ENCODE measurements at regions not wholly inside any gene's neighbourhood (a gene's known extent, or its start where the extent isn't known, plus 50 kb on each side); places are given as distances from the start of the nearest gene placed in this dataset.

GRCh38 chrX:39452401-39452800 is 645.4 kb downstream of the BCOR start:
- DNase-seq: no peak

- peak; percentile 74 for DNase-seq
Observed at GRCh38 chrX:39453889-39454621, 643.7 kb downstream of the BCOR start.

- peak; percentile 35 for DNase-seq
Observed at GRCh38 chrX:39456894-39457604, 640.7 kb downstream of the BCOR start.

GRCh38 chrX:39458779-39459178 is 639.0 kb downstream of the BCOR start:
- DNase-seq: no peak

GRCh38 chrX:39459204-39459603 is 638.6 kb downstream of the BCOR start:
- no peak for DNase-seq

GRCh38 chrX:39459952-39460351 is 637.8 kb downstream of the BCOR start:
- no peak for DNase-seq

- DNase-seq: no peak
Observed at GRCh38 chrX:39460499-39460898, 637.3 kb downstream of the BCOR start.

GRCh38 chrX:39462835-39463234 is 634.9 kb downstream of the BCOR start:
- DNase-seq: no peak

GRCh38 chrX:39464253-39464652 is 633.5 kb downstream of the BCOR start:
- no peak for DNase-seq

- DNase-seq: no peak
Observed at GRCh38 chrX:39465467-39465866, 632.3 kb downstream of the BCOR start.

- no peak for DNase-seq
Observed at GRCh38 chrX:39465906-39466305, 631.9 kb downstream of the BCOR start.

- DNase-seq: no peak
Observed at GRCh38 chrX:39469126-39469525, 628.6 kb downstream of the BCOR start.

- DNase-seq: peak; percentile 78
Observed at GRCh38 chrX:39470588-39471407, 627.0 kb downstream of the BCOR start.

- DNase-seq: no peak
Observed at GRCh38 chrX:39472161-39472560, 625.6 kb downstream of the BCOR start.

GRCh38 chrX:39473812-39474211 is 623.9 kb downstream of the BCOR start:
- no peak for DNase-seq

GRCh38 chrX:39475372-39475771 is 622.4 kb downstream of the BCOR start:
- DNase-seq: no peak

GRCh38 chrX:39476604-39477021 is 621.1 kb downstream of the BCOR start:
- peak; percentile 49 for DNase-seq

- no peak for DNase-seq
Observed at GRCh38 chrX:39477031-39477761, 620.6 kb downstream of the BCOR start.

GRCh38 chrX:39477762-39478120 is 620.0 kb downstream of the BCOR start:
- DNase-seq: peak; percentile 78

- no peak for DNase-seq
Observed at GRCh38 chrX:39479856-39480255, 617.9 kb downstream of the BCOR start.

GRCh38 chrX:39480963-39481362 is 616.8 kb downstream of the BCOR start:
- DNase-seq: no peak

GRCh38 chrX:39481621-39482020 is 616.1 kb downstream of the BCOR start:
- no peak for DNase-seq
